H9 (cell line): ENCODE measurements at regions not wholly inside any gene's neighbourhood (a gene's known extent, or its start where the extent isn't known, plus 50 kb on each side); places are given as distances from the start of the nearest gene placed in this dataset.

ENCODE experiments used
- DNase-seq: peaks from one replicate; pipeline ENCODE4 v3.0.0-alpha.2; 2017
- H2AFZ ChIP-seq: one replicate; pipeline ENCODE4 v1.6.1; 2013; ENCODE audit warnings: mild to moderate bottlenecking, low read length, control low read depth, moderate library complexity
- H2AK5ac ChIP-seq: 2 replicates; pipeline ENCODE4 v1.6.1; 2013; ENCODE audit warnings: low read length, control low read depth, mixed read lengths; ENCODE audit not compliant: insufficient read length
- H2BK120ac ChIP-seq: one replicate; pipeline ENCODE4 v1.6.1; 2013; ENCODE audit warnings: low read depth, mild to moderate bottlenecking, low read length, control low read depth, inconsistent platforms; ENCODE audit not compliant: poor library complexity, severe bottlenecking
- H2BK12ac ChIP-seq: 2 replicates; pipeline ENCODE4 v1.6.1; 2013; ENCODE audit warnings: low read length, control low read depth, mixed read lengths, low read depth; ENCODE audit not compliant: insufficient read length
- H2BK15ac ChIP-seq: 2 replicates; pipeline ENCODE4 v1.6.1; 2013; ENCODE audit warnings: low read depth, low read length, control low read depth
- H2BK20ac ChIP-seq: one replicate; pipeline ENCODE4 v1.6.1; 2013; ENCODE audit warnings: low read depth, mild to moderate bottlenecking, low read length, control low read depth, inconsistent platforms; ENCODE audit not compliant: poor library complexity, severe bottlenecking
- H2BK5ac ChIP-seq: 2 replicates; pipeline ENCODE4 v1.6.1; 2013; ENCODE audit warnings: low read length, control low read depth, mixed read lengths; ENCODE audit not compliant: insufficient read length
- H3K14ac ChIP-seq: 2 replicates; pipeline ENCODE4 v1.6.1; 2013; ENCODE audit warnings: low read length, control low read depth; ENCODE audit not compliant: insufficient read depth
- H3K18ac ChIP-seq: 2 replicates; pipeline ENCODE4 v1.6.1; 2013; ENCODE audit warnings: low read depth, mild to moderate bottlenecking, mixed read lengths, low read length, control low read depth; ENCODE audit not compliant: insufficient read length
- H3K23ac ChIP-seq: 2 replicates; pipeline ENCODE4 v1.6.1; 2013; ENCODE audit warnings: low read length, control low read depth, mixed read lengths, low read depth; ENCODE audit not compliant: insufficient read length
- H3K23me2 ChIP-seq: 2 replicates; pipeline ENCODE4 v1.6.1; 2013; ENCODE audit warnings: low read depth, mild to moderate bottlenecking, mixed read lengths, low read length, control low read depth; ENCODE audit not compliant: insufficient read length, poor library complexity, severe bottlenecking
- H3K27ac ChIP-seq: 2 replicates; pipeline ENCODE4 v1.5.1; 2013; ENCODE audit warnings: low read length, control low read depth, mixed read lengths, low read depth; ENCODE audit not compliant: insufficient read length
- H3K27me3 ChIP-seq: 2 replicates; pipeline ENCODE4 v1.6.1; 2013; ENCODE audit warnings: low read length, control low read depth, inconsistent platforms; ENCODE audit not compliant: insufficient read depth
- H3K4ac ChIP-seq: 2 replicates; pipeline ENCODE4 v1.6.1; 2013; ENCODE audit warnings: low read depth, mild to moderate bottlenecking, control low read depth, inconsistent platforms, low read length, moderate library complexity
- H3K4me1 ChIP-seq: 2 replicates; pipeline ENCODE4 v1.6.1; 2013; ENCODE audit warnings: low read length, control low read depth, inconsistent platforms; ENCODE audit not compliant: insufficient read depth
- H3K4me2 ChIP-seq: 2 replicates; pipeline ENCODE4 v1.6.1; 2013; ENCODE audit warnings: low read length, control low read depth, mixed read lengths; ENCODE audit not compliant: insufficient read length, insufficient read depth
- H3K56ac ChIP-seq: 2 replicates; pipeline ENCODE4 v1.6.1; 2013; ENCODE audit warnings: low read depth, mild to moderate bottlenecking, mixed read lengths, low read length, control low read depth; ENCODE audit not compliant: insufficient read length
- H3K79me1 ChIP-seq: 2 replicates; pipeline ENCODE4 v1.6.1; 2013; ENCODE audit warnings: low read depth, mild to moderate bottlenecking, moderate library complexity, low read length, control low read depth, inconsistent platforms; ENCODE audit not compliant: insufficient read depth, poor library complexity, severe bottlenecking
- H3K79me2 ChIP-seq: 2 replicates; pipeline ENCODE4 v1.6.1; 2013; ENCODE audit warnings: low read length, control low read depth, inconsistent platforms; ENCODE audit not compliant: insufficient read depth
- H3K9ac ChIP-seq: 2 replicates; pipeline ENCODE4 v1.6.1; 2013; ENCODE audit warnings: low read length, control low read depth, mixed read lengths; ENCODE audit not compliant: insufficient read length; ENCODE audit errors: extremely low read depth
- H3K9me3 ChIP-seq: one replicate; pipeline ENCODE4 v1.6.1; 2013; ENCODE audit warnings: low read depth, low read length, inconsistent platforms; ENCODE audit not compliant: control insufficient read depth
- H3T11ph ChIP-seq: one replicate; pipeline ENCODE4 v1.6.1; 2013; ENCODE audit warnings: mild to moderate bottlenecking, low read length, control low read depth, inconsistent platforms
- H4K20me1 ChIP-seq: one replicate; pipeline ENCODE4 v1.6.1; 2013; ENCODE audit not compliant: control insufficient read depth, insufficient read length, insufficient read depth
- H4K5ac ChIP-seq: 2 replicates; pipeline ENCODE4 v1.6.1; 2013; ENCODE audit warnings: low read depth, mild to moderate bottlenecking, mixed read lengths, low read length, control low read depth; ENCODE audit not compliant: insufficient read length
- H4K8ac ChIP-seq: replicated peaks from 2 replicates; pipeline ENCODE4 v1.6.1; 2013; ENCODE audit warnings: low read length, control low read depth, mixed read lengths, low read depth; ENCODE audit not compliant: insufficient read length
- H4K91ac ChIP-seq: 2 replicates; pipeline ENCODE4 v1.6.1; 2013; ENCODE audit warnings: low read depth, mild to moderate bottlenecking, moderate library complexity, mixed read lengths, low read length, control low read depth; ENCODE audit not compliant: insufficient read length
- H3K27ac Mint-ChIP-seq, 3 experiments: 2 replicates in 2 of 3; 3 replicates in 1 of 3; pipeline ENCODE4 v1.8.0; 2020 to 2021; ENCODE audit warnings: mixed read lengths in 3 of 3, mild to moderate bottlenecking in 1 of 3, moderate library complexity in 1 of 3
- H3K27me3 Mint-ChIP-seq: 2 replicates; pipeline ENCODE4 v1.8.0; 2021; ENCODE audit warnings: low read depth, mild to moderate bottlenecking, moderate library complexity, mixed read lengths
- H3K36me3 Mint-ChIP-seq, 3 experiments: 2 replicates in 2 of 3; 3 replicates in 1 of 3; pipeline ENCODE4 v1.8.0; 2020 to 2021; ENCODE audit warnings: low read depth in 3 of 3, mixed read lengths in 3 of 3; ENCODE audit not compliant: insufficient read depth in 1 of 3
- H3K4me1 Mint-ChIP-seq, 2 experiments: 2 replicates each; pipeline ENCODE4 v1.8.0; 2020; ENCODE audit warnings: mixed read lengths in 2 of 2
- H3K4me3 Mint-ChIP-seq, 2 experiments: 2 replicates in 1 of 2; 3 replicates in 1 of 2; pipeline ENCODE4 v1.8.0; 2020 to 2021; ENCODE audit warnings: mild to moderate bottlenecking in 2 of 2, mixed read lengths in 2 of 2, moderate library complexity in 1 of 2
- H3K9me3 Mint-ChIP-seq, 2 experiments: 2 replicates in 1 of 2; 3 replicates in 1 of 2; pipeline ENCODE4 v1.8.0; 2020; ENCODE audit warnings: mild to moderate bottlenecking in 2 of 2, mixed read lengths in 2 of 2, moderate library complexity in 1 of 2
- CTCF ChIP-seq: fragments of 200-600 bp; sonication (generic); conservative IDR thresholded peaks from 3 replicates; pipeline ENCODE4 v1.8.0; 2021; ENCODE audit warnings: antibody characterized with exemption, mild to moderate bottlenecking
- WGBS: extraction: QIAGEN DNeasy Blood & Tissue Kit; methylation state at CpG from one replicate; pipeline ENCODE4 v1.1.7; 2013; ENCODE audit warnings: missing lambda C conversion rate, low lambda C conversion rate, mixed read lengths; ENCODE audit not compliant: insufficient read length; ENCODE audit errors: extremely low coverage; 5-methylcytosine and 5-hydroxymethylcytosine counted together

GRCh38 chr2:240210198-240210965 is 69.9 kb upstream of the OTOS start:
- H3K27ac Mint-ChIP-seq, result no peak overlapping the region; a peak in 1 of 7 replicates
- H3K79me2 ChIP-seq, result no peaks in the 10 kb centered on the region
- H3K23ac ChIP-seq, result no peak overlapping the region
- peaks cover 0 to 5% (median 0%) of the 10 kb centered on the region in 3 experiments; a peak in 4 of 7 replicates for H3K36me3 Mint-ChIP-seq
- H4K8ac ChIP-seq, result no peak overlapping the region
- no peaks in the 10 kb centered on the region for H3K79me1 ChIP-seq
- H2BK120ac ChIP-seq, result no peak overlapping the region
- no peak overlapping the region for H3K14ac ChIP-seq
- no peak overlapping the region for H4K91ac ChIP-seq
- H3K9ac ChIP-seq, result no peak overlapping the region
- H4K5ac ChIP-seq, result no peak overlapping the region
- TF ChIP-seq CTCF, result no peak
- H3K4ac ChIP-seq, result no peak overlapping the region
- H2BK12ac ChIP-seq, result no peak overlapping the region
- no peak overlapping the region for H3K18ac ChIP-seq
- peaks cover 3% of the 10 kb centered on the region; the same call in 1 of the 2 replicates for H3K4me1 ChIP-seq
- no peak overlapping the region for H2BK15ac ChIP-seq
- H2BK20ac ChIP-seq, result no peak overlapping the region
- H4K20me1 ChIP-seq, result no peaks in the 10 kb centered on the region
- no peaks in the 10 kb centered on the region for H3K9me3 ChIP-seq
- no peak overlapping the region for H2AK5ac ChIP-seq
- no peak overlapping the region for H3K4me3 Mint-ChIP-seq
- WGBS, result no CpG with 5 or more reads among the region's 22 CpGs
- H2BK5ac ChIP-seq, result no peak overlapping the region
- H3K27ac ChIP-seq, result no peak overlapping the region
- peaks cover 8 to 15% of the 10 kb centered on the region in 2 experiments for H3K4me1 Mint-ChIP-seq
- no peak overlapping the region for H2AFZ ChIP-seq
- H3K23me2 ChIP-seq, result no peaks in the 10 kb centered on the region
- no peak overlapping the region for H3K56ac ChIP-seq
- H3K4me2 ChIP-seq, result no peak overlapping the region
- peaks cover 3% of the 10 kb centered on the region for H3K27me3 Mint-ChIP-seq
- peaks cover 3 to 14% of the 10 kb centered on the region in 2 experiments for H3K9me3 Mint-ChIP-seq
- H3T11ph ChIP-seq, result no peak overlapping the region
- DNase-seq, result no peak
- no peaks in the 10 kb centered on the region for H3K27me3 ChIP-seq
